Bronchial epithelial cell (primary cell): ENCODE measurements at regions not wholly inside any gene's neighbourhood (a gene's known extent, or its start where the extent isn't known, plus 50 kb on each side); places are given as distances from the start of the nearest gene placed in this dataset.

Source experiments
- DNase-seq: peaks from one replicate; pipeline ENCODE4 v3.0.0-alpha.2; 2010; ENCODE audit warnings: low read depth
- FAIRE-seq: peaks from 2 replicates; lab custom pipeline; 2011; peaks lifted over from hg19 to GRCh38; lab: Jason Lieb, UNC
- H3K27me3 ChIP-seq: 2 replicates; pipeline ENCODE4 v1.5.1; 2011; ENCODE audit warnings: low read length; ENCODE audit not compliant: control insufficient read depth, insufficient read depth
- H3K36me3 ChIP-seq: 2 replicates; pipeline ENCODE4 v1.5.1; 2011; ENCODE audit warnings: low read length; ENCODE audit not compliant: control insufficient read depth, insufficient read depth
- H3K4me3 ChIP-seq: 2 replicates; pipeline ENCODE4 v1.5.1; 2011; ENCODE audit warnings: mild to moderate bottlenecking, low read depth, low read length, control low read depth
- TF ChIP-seq, protein P1 (sequence below): IDR thresholded peaks from 2 replicates; pipeline ENCODE4 v1.5.1; 2011; ENCODE audit warnings: mild to moderate bottlenecking, moderate library complexity, low read length, control low read depth, inconsistent platforms; ENCODE audit not compliant: insufficient read depth, severe bottlenecking

DNA sequence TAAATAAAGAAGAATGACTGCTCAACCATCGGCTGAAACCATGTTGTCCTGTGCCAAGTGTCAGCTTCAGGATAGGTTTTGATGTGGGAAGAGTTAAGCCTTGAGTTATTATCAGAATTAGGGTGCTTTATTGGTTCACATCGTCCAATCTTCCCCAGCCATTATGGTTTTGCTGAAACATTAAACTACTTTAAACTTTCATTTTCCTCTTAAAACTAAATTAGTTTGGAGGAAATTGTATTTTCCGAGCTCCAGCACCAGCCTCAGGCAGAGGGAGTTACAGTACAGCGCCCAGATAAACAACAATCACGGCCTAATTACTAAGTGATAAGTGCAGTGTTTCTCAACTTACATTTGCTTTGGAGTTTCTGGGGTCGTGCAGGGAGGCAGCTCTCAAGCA, 80.2 kb downstream of the TMEM114 start:
- DNase-seq (no peak), FAIRE-seq (no peak)

DNA sequence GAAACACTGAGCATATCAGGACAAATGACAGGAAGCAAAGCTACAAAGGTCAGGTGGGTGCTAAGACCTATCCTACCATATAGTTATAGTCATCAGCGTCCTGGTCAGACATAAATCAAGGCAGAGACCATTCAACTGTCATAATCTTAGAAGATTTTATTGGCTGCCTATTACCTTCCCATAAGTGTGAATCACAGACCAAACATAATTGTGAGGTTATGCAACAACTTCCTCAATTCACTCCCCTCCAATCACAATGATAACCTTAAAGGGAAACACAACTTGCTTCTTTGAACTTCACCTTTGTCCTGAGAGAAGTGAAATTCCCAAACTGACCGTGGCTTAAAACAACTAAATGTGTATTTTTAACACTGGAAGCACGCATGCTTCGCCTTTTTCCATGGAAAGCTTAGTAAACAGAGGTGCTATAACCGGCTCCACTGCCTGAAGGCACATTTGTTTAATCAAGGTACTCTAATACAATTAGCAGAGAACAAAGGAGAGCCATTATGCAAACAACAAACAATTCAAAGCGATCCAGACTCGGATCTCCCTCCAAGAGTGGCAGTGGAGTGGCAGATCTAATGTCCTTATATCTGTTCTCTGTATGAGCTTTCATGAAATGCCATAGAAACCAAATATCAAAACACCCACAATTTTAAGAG, 84.9 kb downstream of the TMEM114 start:
- FAIRE-seq (no peak), DNase-seq (peak; percentile 38)
- Histone ChIP-seq H3K4me3 (no peak overlapping the region), H3K36me3 (no peaks in the 10 kb centered on the region), H3K27me3 (no peaks in the 10 kb centered on the region)
- TF ChIP-seq, protein P1, sequence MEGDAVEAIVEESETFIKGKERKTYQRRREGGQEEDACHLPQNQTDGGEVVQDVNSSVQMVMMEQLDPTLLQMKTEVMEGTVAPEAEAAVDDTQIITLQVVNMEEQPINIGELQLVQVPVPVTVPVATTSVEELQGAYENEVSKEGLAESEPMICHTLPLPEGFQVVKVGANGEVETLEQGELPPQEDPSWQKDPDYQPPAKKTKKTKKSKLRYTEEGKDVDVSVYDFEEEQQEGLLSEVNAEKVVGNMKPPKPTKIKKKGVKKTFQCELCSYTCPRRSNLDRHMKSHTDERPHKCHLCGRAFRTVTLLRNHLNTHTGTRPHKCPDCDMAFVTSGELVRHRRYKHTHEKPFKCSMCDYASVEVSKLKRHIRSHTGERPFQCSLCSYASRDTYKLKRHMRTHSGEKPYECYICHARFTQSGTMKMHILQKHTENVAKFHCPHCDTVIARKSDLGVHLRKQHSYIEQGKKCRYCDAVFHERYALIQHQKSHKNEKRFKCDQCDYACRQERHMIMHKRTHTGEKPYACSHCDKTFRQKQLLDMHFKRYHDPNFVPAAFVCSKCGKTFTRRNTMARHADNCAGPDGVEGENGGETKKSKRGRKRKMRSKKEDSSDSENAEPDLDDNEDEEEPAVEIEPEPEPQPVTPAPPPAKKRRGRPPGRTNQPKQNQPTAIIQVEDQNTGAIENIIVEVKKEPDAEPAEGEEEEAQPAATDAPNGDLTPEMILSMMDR = no peak

More for the DNA sequence above, 80.2 kb downstream of the TMEM114 start:
- TF ChIP-seq, protein P1 = no peak
- H3K4me3 ChIP-seq = no peak overlapping the region
- H3K27me3 ChIP-seq = no peaks in the 10 kb centered on the region
- H3K36me3 ChIP-seq = no peaks in the 10 kb centered on the region

DNA sequence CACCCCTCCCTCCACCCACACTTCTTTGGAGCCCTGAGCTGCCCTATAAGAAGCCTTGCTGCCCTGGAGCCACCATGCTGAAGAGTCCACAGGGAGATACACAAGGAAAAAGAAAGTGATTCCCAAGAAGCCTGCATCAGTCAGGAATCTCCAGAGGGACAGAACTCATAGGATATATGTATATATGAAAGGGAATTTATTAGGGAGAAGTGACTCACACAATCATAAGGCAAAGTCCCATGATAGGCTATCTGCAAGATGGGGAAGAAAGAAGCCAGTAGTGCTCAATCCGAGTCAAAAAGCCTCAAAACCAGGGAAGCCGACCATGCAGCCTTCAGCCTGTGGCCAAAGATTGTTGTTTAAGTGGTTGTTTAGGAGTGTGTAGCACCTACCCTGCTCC, 87.9 kb downstream of the TMEM114 start:
- H3K4me3 ChIP-seq = no peak overlapping the region
- no peak for DNase-seq
- FAIRE-seq = no peak
- TF ChIP-seq, protein P1 = no peak
- H3K36me3 ChIP-seq = no peaks in the 10 kb centered on the region
- H3K27me3 ChIP-seq = no peaks in the 10 kb centered on the region

DNA sequence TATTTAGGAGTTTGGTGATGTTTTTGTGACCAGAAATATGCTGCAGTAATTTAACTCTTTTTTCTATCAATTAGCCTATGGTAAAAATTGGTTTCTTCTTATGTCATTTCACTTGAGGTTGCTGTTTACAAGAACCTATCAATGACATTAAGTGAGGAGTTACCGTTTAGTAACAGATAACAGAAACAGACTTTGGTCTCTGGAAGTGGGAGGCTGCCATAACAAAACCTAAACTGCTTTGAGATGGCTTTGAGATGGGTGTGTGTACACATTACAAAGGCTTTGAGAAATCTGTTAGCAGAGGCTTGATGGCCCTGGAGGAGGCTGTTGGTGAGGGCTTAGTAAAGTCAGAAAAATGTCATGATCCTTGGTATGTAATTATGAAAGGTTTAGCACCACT, 90.0 kb downstream of the TMEM114 start:
- no peak overlapping the region for H3K4me3 ChIP-seq
- no peaks in the 10 kb centered on the region for H3K27me3 ChIP-seq
- TF ChIP-seq, protein P1 = no peak
- FAIRE-seq (no peak), DNase-seq (no peak)
- H3K36me3 ChIP-seq = no peaks in the 10 kb centered on the region

DNA sequence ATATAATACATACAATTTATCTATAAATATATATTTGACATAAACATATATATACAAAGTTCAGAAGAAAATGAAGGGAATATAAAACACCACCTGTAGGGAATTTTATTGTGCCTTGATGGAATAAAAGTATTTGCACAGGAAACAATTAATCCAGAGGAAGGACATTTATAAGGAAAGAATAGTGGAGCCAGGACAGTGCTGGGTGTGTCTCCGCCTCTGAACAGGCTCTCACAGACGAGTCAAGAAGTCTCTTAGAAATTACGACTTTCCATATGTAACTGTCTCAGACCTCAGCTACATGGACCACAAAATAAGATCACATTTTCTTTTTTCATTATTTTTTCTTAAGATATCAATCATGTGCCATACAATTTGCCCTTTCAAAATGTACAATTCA, 93.9 kb downstream of the TMEM114 start:
- TF ChIP-seq, protein P1 = no peak
- H3K27me3 ChIP-seq = no peaks in the 10 kb centered on the region
- H3K36me3 ChIP-seq = no peaks in the 10 kb centered on the region
- FAIRE-seq (no peak), DNase-seq (no peak)
- no peak overlapping the region for H3K4me3 ChIP-seq

DNA sequence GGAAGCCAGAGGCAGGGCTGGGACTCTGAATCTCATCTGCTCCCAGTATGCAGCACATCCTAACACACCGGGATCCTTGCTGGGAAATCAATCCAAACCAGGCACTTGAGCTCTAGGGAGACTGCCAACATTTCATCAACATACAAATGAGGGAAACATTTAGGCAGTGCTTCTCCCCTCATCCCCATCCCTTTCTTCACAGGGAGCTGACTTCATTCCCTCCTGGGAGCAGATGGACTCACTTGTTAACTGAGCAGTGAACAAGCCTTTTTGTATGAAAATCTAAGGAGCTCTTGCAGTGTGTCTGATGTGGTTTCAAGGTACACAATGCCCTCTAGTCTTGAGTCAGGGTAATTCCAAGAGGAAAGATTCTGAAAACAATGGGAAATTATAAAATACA, 96.3 kb downstream of the TMEM114 start:
- DNase-seq = no peak
- no peaks in the 10 kb centered on the region for H3K27me3 ChIP-seq

More for the DNA sequence above, 96.3 kb downstream of the TMEM114 start:
- TF ChIP-seq, protein P1 = no peak
- H3K4me3 ChIP-seq = no peak overlapping the region
- FAIRE-seq = no peak
- H3K36me3 ChIP-seq = no peaks in the 10 kb centered on the region
